Bronchial epithelial cell (primary cell): ENCODE measurements at regions not wholly inside any gene's neighbourhood (a gene's known extent, or its start where the extent isn't known, plus 50 kb on each side); places are given as distances from the start of the nearest gene placed in this dataset.
"Not testable (repeated sequence)": the region's sequence is repeated elsewhere in the genome, so short reads cannot be mapped to it uniquely, and the experiment has no call there.

Experiments used
- DNase-seq: peaks from one replicate; pipeline ENCODE4 v3.0.0-alpha.2; 2010; ENCODE audit warnings: low read depth
- FAIRE-seq: peaks from 2 replicates; lab custom pipeline; 2011; peaks lifted over from hg19 to GRCh38; lab: Jason Lieb, UNC
- H3K27me3 ChIP-seq: 2 replicates; pipeline ENCODE4 v1.5.1; 2011; ENCODE audit warnings: low read length; ENCODE audit not compliant: control insufficient read depth, insufficient read depth
- H3K36me3 ChIP-seq: 2 replicates; pipeline ENCODE4 v1.5.1; 2011; ENCODE audit warnings: low read length; ENCODE audit not compliant: control insufficient read depth, insufficient read depth
- H3K4me3 ChIP-seq: 2 replicates; pipeline ENCODE4 v1.5.1; 2011; ENCODE audit warnings: mild to moderate bottlenecking, low read depth, low read length, control low read depth
- CTCF ChIP-seq: IDR thresholded peaks from 2 replicates; pipeline ENCODE4 v1.5.1; 2011; ENCODE audit warnings: mild to moderate bottlenecking, moderate library complexity, low read length, control low read depth, inconsistent platforms; ENCODE audit not compliant: insufficient read depth, severe bottlenecking

DNA sequence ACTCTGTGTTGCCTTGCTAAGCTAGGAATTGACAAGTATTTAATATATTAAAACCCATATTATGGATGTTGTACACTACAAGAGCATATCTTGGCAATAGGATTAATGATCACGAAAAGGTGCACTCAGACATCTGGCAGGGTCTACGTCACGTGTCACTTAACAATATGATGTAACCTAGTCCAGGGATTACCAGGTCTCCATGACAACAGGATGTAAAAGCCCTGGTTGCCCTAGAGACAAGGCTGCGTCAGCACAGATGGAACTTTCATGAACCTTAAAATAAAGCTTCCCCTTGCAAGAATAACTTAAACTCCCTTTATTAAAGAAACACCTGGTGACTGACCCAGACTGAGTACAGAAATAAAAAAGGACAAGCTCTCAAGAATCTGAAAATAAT lies 717.8 kb downstream of the CDH18 start:
- H3K27me3 ChIP-seq = no peaks in the 10 kb centered on the region
- TF ChIP-seq CTCF = no peak
- H3K4me3 ChIP-seq = no peak overlapping the region
- H3K36me3 ChIP-seq = no peaks in the 10 kb centered on the region
- FAIRE-seq (no peak), DNase-seq (no peak)

DNA sequence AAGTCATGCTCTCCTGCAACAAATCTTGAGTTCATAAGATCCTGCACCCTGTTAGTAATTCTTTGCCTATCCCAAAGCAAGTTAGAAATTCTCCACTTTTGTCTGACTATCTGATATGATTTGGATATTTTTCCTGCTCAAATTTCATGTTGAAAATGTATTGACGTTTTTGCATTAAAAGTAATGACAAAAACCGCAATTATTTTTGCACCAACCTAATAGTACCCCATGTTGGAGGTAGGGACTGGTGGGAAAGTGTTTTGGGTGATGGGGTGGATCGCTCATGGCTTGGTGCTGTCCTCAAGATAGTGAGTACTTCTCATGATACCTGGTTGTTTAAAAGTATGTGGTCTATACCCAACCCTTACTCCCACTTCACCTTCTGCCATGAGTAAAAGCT lies 713.4 kb downstream of the CDH18 start:
- Histone ChIP-seq H3K27me3 (no peaks in the 10 kb centered on the region), H3K36me3 (no peaks in the 10 kb centered on the region), H3K4me3 (no peak overlapping the region)
- FAIRE-seq = no peak
- DNase-seq = no peak
- no peak for TF ChIP-seq CTCF

- no peak for DNase-seq
- Histone ChIP-seq H3K27me3 (no peaks in the 10 kb centered on the region), H3K36me3 (no peaks in the 10 kb centered on the region), H3K4me3 (no peak overlapping the region)
- no peak for TF ChIP-seq CTCF
- FAIRE-seq = no peak
These were observed 702.7 kb downstream of the CDH18 start for GRCh38 chr5:19285286-19285685.

GRCh38 chr5:19287548-19288277 lies 700.3 kb downstream of the CDH18 start:
- FAIRE-seq, H3K4me3 ChIP-seq, H3K36me3 ChIP-seq, DNase-seq, H3K27me3 ChIP-seq: not testable (repeated sequence)

DNA sequence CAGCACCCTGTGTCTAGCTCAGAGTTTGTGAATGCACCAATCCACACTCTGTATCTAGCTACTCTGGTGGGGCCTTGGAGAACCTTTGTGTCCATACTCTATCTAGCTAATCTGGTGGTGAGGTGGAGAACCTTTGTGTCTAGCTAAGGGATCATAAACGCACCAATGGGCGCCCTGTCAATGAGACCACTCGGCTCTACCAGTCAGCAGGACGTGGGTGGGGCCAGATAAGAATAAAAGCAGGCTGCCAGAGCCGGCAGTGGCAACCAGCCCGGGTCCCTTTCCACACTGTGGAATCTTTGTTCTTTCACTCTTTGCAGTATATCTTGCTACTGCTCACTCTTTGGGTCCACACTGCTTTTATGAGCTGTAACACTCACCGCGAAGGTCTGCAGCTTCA lies 699.7 kb downstream of the CDH18 start:
- H3K36me3 ChIP-seq, FAIRE-seq, H3K27me3 ChIP-seq, DNase-seq, H3K4me3 ChIP-seq: not testable (repeated sequence)

DNA sequence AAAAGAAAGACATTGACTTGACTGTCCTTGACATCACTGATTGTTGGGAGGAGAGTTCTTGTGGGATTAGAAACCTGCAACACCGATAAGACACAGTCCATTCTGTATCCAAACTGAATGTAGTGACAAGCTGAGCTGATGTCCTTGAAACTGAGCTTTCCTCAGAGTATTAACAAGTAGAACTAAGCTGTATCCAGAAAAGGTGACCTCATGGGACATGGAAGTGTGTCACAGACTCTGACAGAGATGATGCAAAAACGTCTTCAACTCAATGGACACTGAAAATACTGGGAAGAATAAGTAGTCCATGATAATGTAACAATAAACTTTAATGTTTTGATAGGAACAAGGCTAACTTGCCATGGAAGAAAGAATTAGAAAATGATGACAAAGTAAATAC lies 690.1 kb downstream of the CDH18 start:
- no peak for TF ChIP-seq CTCF
- H3K27me3 ChIP-seq = no peaks in the 10 kb centered on the region
- FAIRE-seq (no peak), DNase-seq (no peak)
- H3K4me3 ChIP-seq = no peak overlapping the region
- H3K36me3 ChIP-seq = no peaks in the 10 kb centered on the region

GRCh38 chr5:19301271-19301670 lies 686.7 kb downstream of the CDH18 start:
- no peaks in the 10 kb centered on the region for H3K36me3 ChIP-seq
- no peak for TF ChIP-seq CTCF
- FAIRE-seq = no peak
- no peak for DNase-seq
- H3K4me3 ChIP-seq = no peak overlapping the region
- H3K27me3 ChIP-seq = no peaks in the 10 kb centered on the region
